ENCODE measurements at regions not wholly inside any gene's neighbourhood (a gene's known extent, or its start where the extent isn't known, plus 50 kb on each side); places are given as distances from the start of the nearest gene placed in this dataset.

DNA sequence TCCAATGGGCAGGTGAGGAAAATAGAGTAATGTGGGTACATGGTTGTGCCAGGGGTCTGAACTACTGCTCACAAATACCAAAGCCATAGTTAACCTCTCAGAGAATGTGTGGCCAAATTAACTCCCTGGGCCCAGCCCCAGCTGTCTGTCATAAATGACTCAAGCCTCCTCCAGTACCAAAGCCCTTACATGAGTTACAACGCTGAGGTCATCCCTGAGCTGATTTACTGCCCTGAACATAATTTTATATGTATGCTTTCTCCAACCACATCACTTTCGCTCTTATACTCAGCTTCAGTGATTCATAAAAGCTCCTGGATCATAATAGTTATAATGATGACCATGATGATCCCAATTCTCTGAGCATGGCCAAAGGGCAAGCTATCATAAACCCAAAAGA is 283.9 kb downstream of the NKX6-1 start:
- H3K9ac ChIP-seq (ENCODE audit: insufficient read depth in 1 of 2, low read depth in 2 of 2, low read length in 2 of 2) = no peak overlapping the region
- H3K27me3 ChIP-seq (ENCODE audit: control insufficient read depth in 2 of 2, insufficient read depth in 2 of 2, low read length in 2 of 2) = no peaks in the 10 kb centered on the region
- H3K9me1 ChIP-seq (ENCODE audit: control insufficient read depth, insufficient read depth, low read length) = no peaks in the 10 kb centered on the region
- no peak overlapping the region for H3K27ac ChIP-seq (ENCODE audit: extremely low read depth, low read depth, low read length)
- POLR2A ChIA-PET = interaction anchor here (1.0 kb wide), 1 partner anchor 12 kb away, joined by 3 read pairs; no protein-coding TSS in a partner anchor
- DNase-seq (ENCODE audit: extremely low read depth in 1 of 4, low spot score in 3 of 4) (no peak), FAIRE-seq (no peak), ATAC-seq (no peak)
- H3K4me1 ChIP-seq (replicated peaks in 1 of 2; ENCODE audit: control insufficient read depth in 2 of 2, insufficient read depth in 2 of 2, low read length in 2 of 2) = no peaks in the 10 kb centered on the region
- H3K9me3 ChIP-seq (replicated peaks; ENCODE audit: control insufficient read depth, insufficient read depth, low read depth, low read length) = no peaks in the 10 kb centered on the region
- H3K36me3 ChIP-seq (ENCODE audit: control insufficient read depth, insufficient read depth, low read length) = no peaks in the 10 kb centered on the region
- intact Hi-C loops (cut with micrococcal nuclease) (no loop called here), in situ Hi-C loops (cut with MboI) (no loop called here)
- CTCF ChIA-PET (ENCODE audit: low intra/inter-chr PET ratio) = no interaction called here
- no peak for TF ChIP-seq CBX2 (IDR thresholded peaks at IDR 0.05; ENCODE audit: insufficient read depth, low read length, poor library complexity, severe bottlenecking)
- TF ChIP-seq, protein P1, sequence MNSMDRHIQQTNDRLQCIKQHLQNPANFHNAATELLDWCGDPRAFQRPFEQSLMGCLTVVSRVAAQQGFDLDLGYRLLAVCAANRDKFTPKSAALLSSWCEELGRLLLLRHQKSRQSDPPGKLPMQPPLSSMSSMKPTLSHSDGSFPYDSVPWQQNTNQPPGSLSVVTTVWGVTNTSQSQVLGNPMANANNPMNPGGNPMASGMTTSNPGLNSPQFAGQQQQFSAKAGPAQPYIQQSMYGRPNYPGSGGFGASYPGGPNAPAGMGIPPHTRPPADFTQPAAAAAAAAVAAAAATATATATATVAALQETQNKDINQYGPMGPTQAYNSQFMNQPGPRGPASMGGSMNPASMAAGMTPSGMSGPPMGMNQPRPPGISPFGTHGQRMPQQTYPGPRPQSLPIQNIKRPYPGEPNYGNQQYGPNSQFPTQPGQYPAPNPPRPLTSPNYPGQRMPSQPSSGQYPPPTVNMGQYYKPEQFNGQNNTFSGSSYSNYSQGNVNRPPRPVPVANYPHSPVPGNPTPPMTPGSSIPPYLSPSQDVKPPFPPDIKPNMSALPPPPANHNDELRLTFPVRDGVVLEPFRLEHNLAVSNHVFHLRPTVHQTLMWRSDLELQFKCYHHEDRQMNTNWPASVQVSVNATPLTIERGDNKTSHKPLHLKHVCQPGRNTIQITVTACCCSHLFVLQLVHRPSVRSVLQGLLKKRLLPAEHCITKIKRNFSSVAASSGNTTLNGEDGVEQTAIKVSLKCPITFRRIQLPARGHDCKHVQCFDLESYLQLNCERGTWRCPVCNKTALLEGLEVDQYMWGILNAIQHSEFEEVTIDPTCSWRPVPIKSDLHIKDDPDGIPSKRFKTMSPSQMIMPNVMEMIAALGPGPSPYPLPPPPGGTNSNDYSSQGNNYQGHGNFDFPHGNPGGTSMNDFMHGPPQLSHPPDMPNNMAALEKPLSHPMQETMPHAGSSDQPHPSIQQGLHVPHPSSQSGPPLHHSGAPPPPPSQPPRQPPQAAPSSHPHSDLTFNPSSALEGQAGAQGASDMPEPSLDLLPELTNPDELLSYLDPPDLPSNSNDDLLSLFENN (IDR thresholded peaks at IDR 0.05; ENCODE audit: low read depth in 2 of 2, low read length in 2 of 2) = no peak
- TF ChIP-seq BRF1 (IDR thresholded peaks at IDR 0.05; ENCODE audit: borderline replicate concordance, extremely low read depth, insufficient read length) = no peak
- no peak for TF ChIP-seq SMARCC2 (IDR thresholded peaks at IDR 0.05; ENCODE audit: low read depth)
- TF ChIP-seq, protein P2, sequence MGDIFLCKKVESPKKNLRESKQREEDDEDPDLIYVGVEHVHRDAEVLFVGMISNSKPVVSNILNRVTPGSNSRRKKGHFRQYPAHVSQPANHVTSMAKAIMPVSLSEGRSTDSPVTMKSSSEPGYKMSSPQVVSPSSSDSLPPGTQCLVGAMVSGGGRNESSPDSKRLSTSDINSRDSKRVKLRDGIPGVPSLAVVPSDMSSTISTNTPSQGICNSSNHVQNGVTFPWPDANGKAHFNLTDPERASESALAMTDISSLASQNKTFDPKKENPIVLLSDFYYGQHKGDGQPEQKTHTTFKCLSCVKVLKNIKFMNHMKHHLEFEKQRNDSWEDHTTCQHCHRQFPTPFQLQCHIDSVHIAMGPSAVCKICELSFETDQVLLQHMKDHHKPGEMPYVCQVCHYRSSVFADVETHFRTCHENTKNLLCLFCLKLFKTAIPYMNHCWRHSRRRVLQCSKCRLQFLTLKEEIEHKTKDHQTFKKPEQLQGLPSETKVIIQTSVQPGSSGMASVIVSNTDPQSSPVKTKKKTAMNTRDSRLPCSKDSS (IDR thresholded peaks at IDR 0.05; ENCODE audit: low read depth, partially characterized antibody) = no peak
- no peak for TF ChIP-seq KLF16 (IDR thresholded peaks at IDR 0.05)
- TF ChIP-seq FUS (optimal IDR thresholded peaks at IDR 0.05; ENCODE audit: low read depth, low read length) = no peak
- TF ChIP-seq, protein P3, sequence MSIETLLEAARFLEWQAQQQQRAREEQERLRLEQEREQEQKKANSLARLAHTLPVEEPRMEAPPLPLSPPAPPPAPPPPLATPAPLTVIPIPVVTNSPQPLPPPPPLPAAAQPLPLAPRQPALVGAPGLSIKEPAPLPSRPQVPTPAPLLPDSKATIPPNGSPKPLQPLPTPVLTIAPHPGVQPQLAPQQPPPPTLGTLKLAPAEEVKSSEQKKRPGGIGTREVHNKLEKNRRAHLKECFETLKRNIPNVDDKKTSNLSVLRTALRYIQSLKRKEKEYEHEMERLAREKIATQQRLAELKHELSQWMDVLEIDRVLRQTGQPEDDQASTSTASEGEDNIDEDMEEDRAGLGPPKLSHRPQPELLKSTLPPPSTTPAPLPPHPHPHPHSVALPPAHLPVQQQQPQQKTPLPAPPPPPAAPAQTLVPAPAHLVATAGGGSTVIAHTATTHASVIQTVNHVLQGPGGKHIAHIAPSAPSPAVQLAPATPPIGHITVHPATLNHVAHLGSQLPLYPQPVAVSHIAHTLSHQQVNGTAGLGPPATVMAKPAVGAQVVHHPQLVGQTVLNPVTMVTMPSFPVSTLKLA (conservative IDR thresholded peaks at IDR 0.05) = no peak
- TF ChIP-seq, protein P4, sequence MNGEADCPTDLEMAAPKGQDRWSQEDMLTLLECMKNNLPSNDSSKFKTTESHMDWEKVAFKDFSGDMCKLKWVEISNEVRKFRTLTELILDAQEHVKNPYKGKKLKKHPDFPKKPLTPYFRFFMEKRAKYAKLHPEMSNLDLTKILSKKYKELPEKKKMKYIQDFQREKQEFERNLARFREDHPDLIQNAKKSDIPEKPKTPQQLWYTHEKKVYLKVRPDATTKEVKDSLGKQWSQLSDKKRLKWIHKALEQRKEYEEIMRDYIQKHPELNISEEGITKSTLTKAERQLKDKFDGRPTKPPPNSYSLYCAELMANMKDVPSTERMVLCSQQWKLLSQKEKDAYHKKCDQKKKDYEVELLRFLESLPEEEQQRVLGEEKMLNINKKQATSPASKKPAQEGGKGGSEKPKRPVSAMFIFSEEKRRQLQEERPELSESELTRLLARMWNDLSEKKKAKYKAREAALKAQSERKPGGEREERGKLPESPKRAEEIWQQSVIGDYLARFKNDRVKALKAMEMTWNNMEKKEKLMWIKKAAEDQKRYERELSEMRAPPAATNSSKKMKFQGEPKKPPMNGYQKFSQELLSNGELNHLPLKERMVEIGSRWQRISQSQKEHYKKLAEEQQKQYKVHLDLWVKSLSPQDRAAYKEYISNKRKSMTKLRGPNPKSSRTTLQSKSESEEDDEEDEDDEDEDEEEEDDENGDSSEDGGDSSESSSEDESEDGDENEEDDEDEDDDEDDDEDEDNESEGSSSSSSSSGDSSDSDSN (IDR thresholded peaks at IDR 0.05; ENCODE audit: borderline replicate concordance in 1 of 2, low read depth in 2 of 2, low read length in 2 of 2) = no peak
- no peak for TF ChIP-seq MTA1 (IDR thresholded peaks at IDR 0.05; ENCODE audit: borderline replicate concordance)
- TF ChIP-seq ZNF121 (CRISPR knock-in tag; conservative IDR thresholded peaks at IDR 0.05) = no peak
- 0% methylated on average over 2 of the region's 2 CpGs for WGBS (ENCODE audit: insufficient coverage, low coverage, missing lambda C conversion rate)
- BruUV-seq (replicated peaks) = no TSS peak
- H4K20me1 ChIP-seq (replicated peaks; ENCODE audit: control insufficient read depth, insufficient read depth, low read length) = no peaks in the 10 kb centered on the region
- no peak overlapping the region for H3K4me2 ChIP-seq (ENCODE audit: insufficient read depth, low read length)
- no peaks in the 10 kb centered on the region for H3K79me2 ChIP-seq (ENCODE audit: control insufficient read depth, insufficient read depth, low read length)
- H2AFZ ChIP-seq (ENCODE audit: low read depth, low read length) = no peak overlapping the region
- H3K4me3 ChIP-seq = no peak overlapping the region

Measured in K562 (cell line).